AG04450 (cell line): ENCODE measurements at regions not wholly inside any gene's neighbourhood (a gene's known extent, or its start where the extent isn't known, plus 50 kb on each side); places are given as distances from the start of the nearest gene placed in this dataset.

Experiments used
- CTCF ChIA-PET: fragments of 300-600, 350-600 bp; formaldehyde crosslinking; extraction: SDS; loops from one replicate; lab custom pipeline; 2022; ENCODE audit warnings: antibody characterized with exemption, inconsistent platforms; lab: Charles Lee
- POLR2A ChIA-PET: fragments of 350-600 bp; formaldehyde crosslinking; extraction: SDS; loops from one replicate; lab custom pipeline; 2021; ENCODE audit warnings: antibody characterized with exemption, inconsistent platforms; lab: Yijun Ruan, JAX
- DNase-seq: peaks from one replicate; pipeline ENCODE4 v3.0.0-alpha.2; 2011; ENCODE audit warnings: low read depth, low spot score
- H3K27ac ChIP-seq: one replicate; pipeline ENCODE4 v1.5.1; 2012; ENCODE audit warnings: low read depth, low read length, control low read depth
- H3K27me3 ChIP-seq: one replicate; pipeline ENCODE4 v1.6.0; 2012; ENCODE audit warnings: low read length; ENCODE audit not compliant: control insufficient read depth, insufficient read depth
- H3K4me3 ChIP-seq: 2 replicates; pipeline ENCODE4 v1.5.1; 2011; ENCODE audit warnings: mild to moderate bottlenecking, low read depth, low read length, control low read depth
- H3K9me3 ChIP-seq: 2 replicates; pipeline ENCODE4 v1.5.1; 2012; ENCODE audit warnings: low read length; ENCODE audit not compliant: control insufficient read depth, insufficient read depth
- CTCF ChIP-seq: IDR thresholded peaks from 2 replicates; pipeline ENCODE4 v1.5.1; 2011; ENCODE audit warnings: low read depth, low read length, control low read depth, inconsistent platforms

DNA sequence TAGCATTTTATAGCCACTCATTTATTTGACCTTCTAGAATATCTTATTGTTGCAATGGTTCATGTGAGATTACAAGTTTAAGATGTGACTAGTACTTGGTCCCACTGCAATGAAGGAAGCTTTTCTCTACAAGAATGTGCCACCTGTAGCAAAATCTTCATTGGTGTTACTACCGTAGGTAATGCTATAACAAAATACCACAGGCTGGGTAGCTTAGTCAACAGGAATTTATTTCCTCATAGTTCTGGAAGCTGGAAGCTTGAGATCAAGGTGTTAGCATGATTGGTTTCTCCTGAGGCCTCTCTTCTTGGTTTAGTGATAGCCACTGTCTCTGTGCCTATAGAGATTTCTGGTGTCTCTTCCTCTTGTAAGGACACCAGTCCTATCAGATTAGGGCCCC is 441.0 kb downstream of the GPM6A start:
- CTCF ChIA-PET = no interaction called here
- H3K27ac ChIP-seq = no peak overlapping the region
- no peak overlapping the region for H3K4me3 ChIP-seq
- DNase-seq = no peak
- peaks cover 4% of the 10 kb centered on the region; the same call in 1 of the 2 replicates for H3K9me3 ChIP-seq
- H3K27me3 ChIP-seq = no peaks in the 10 kb centered on the region
- TF ChIP-seq CTCF = no peak
- POLR2A ChIA-PET = no interaction called here

- Histone ChIP-seq H3K27ac (no peak overlapping the region), H3K4me3 (no peak overlapping the region), H3K9me3 (peaks cover 4% of the 10 kb centered on the region; the same call in 1 of the 2 replicates), H3K27me3 (no peaks in the 10 kb centered on the region)
- TF ChIP-seq CTCF = no peak
- ChIA-PET CTCF (no interaction called here), POLR2A (no interaction called here)
- DNase-seq = no peak
Observed at GRCh38 chr4:175373031-175373430, 439.0 kb downstream of the GPM6A start.

DNA sequence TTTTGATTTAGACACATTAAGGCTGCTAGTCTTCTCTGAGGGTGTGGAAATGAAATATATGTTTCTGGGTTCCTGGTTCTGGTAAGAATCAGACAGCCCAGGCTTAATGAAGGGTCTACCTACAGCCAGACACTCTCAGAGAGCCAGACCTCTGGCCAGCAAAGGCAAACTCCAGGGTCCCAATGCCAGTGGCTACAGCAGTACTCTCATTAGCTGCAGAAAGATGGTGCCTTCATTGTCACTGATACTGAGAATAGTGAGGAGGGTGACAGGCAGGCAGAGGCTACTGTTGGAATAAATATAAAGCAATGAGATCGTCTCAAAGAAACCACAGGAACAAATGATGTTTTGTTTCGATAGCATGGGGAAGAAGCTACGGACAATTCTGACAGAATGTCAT is 437.6 kb downstream of the GPM6A start:
- no peak overlapping the region for H3K27ac ChIP-seq
- CTCF ChIA-PET = no interaction called here
- peaks cover 9% of the 10 kb centered on the region; the same call in 1 of the 2 replicates for H3K9me3 ChIP-seq
- H3K4me3 ChIP-seq = no peak overlapping the region
- no peak for DNase-seq
- TF ChIP-seq CTCF = no peak
- H3K27me3 ChIP-seq = no peaks in the 10 kb centered on the region
- POLR2A ChIA-PET = no interaction called here

- POLR2A ChIA-PET = no interaction called here
- Histone ChIP-seq H3K27me3 (no peaks in the 10 kb centered on the region), H3K9me3 (peaks cover 13% of the 10 kb centered on the region; the same call in 1 of the 2 replicates), H3K4me3 (no peak overlapping the region), H3K27ac (no peak overlapping the region)
- no peak for TF ChIP-seq CTCF
- no peak for DNase-seq
- CTCF ChIA-PET = no interaction called here
Observed at GRCh38 chr4:175376287-175376977, 435.6 kb downstream of the GPM6A start.

DNA sequence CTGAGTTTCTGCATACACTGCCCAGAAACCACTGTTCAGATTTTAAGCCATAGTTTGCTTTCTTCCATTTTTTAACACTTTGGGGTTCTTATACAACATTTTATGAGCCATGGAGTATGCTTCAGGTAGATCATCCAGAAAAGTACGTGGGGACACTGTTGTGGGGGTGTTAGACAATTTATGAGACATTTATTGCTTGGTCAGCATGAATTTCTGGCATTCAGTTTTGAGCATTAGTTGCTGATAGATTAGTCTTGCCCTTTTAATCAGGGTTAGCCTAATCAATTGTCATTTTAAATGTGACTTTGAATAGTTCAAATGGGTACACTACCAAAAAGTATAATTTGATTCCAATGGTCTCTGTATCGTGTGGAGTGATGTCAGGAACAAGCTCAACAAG is 434.9 kb downstream of the GPM6A start:
- no peak for TF ChIP-seq CTCF
- CTCF ChIA-PET = no interaction called here
- POLR2A ChIA-PET = no interaction called here
- no peak for DNase-seq
- no peaks in the 10 kb centered on the region for H3K27me3 ChIP-seq
- no peak overlapping the region for H3K27ac ChIP-seq
- H3K9me3 ChIP-seq = peaks cover 13% of the 10 kb centered on the region; the same call in 1 of the 2 replicates
- H3K4me3 ChIP-seq = no peak overlapping the region
